GM23338 (cell line): ENCODE measurements at regions not wholly inside any gene's neighbourhood (a gene's known extent, or its start where the extent isn't known, plus 50 kb on each side); places are given as distances from the start of the nearest gene placed in this dataset.

Experiments
- ATAC-seq: fragments of 200-7000 bp; cut with Tn5 transposase; 3 replicates; pipeline ENCODE4 v1.9.1; 2020
- DNase-seq: peaks from one replicate; pipeline ENCODE4 v3.0.0-alpha.2; 2015; ENCODE audit warnings: low spot score
- H2AFZ ChIP-seq: fragments of 200-600 bp; sonication (generic); 2 replicates; pipeline ENCODE4 v1.8.0; 2016; ENCODE audit warnings: antibody characterized with exemption, mild to moderate bottlenecking, moderate library complexity
- H3F3A ChIP-seq: fragments of 200-600 bp; sonication (generic); replicated peaks from 2 replicates; pipeline ENCODE4 v1.8.0; 2017; ENCODE audit warnings: antibody characterized with exemption, mixed run types, low read depth
- H3K27ac ChIP-seq: fragments of 200-600 bp; sonication (generic); 2 replicates; pipeline ENCODE4 v1.6.1; 2016; ENCODE audit warnings: low read depth
- H3K27me3 ChIP-seq: fragments of 200-600 bp; sonication (generic); 2 replicates; pipeline ENCODE4 v1.8.0; 2016; ENCODE audit warnings: mild to moderate bottlenecking, mixed run types, moderate library complexity; ENCODE audit not compliant: insufficient read depth
- H3K36me3 ChIP-seq: fragments of 200-600 bp; sonication (generic); 2 replicates; pipeline ENCODE4 v1.8.0; 2016; ENCODE audit warnings: mild to moderate bottlenecking; ENCODE audit not compliant: insufficient read depth
- H3K4me1 ChIP-seq: fragments of 200-600 bp; sonication (generic); 2 replicates; pipeline ENCODE4 v1.8.0; 2016; ENCODE audit warnings: mild to moderate bottlenecking, moderate library complexity; ENCODE audit not compliant: insufficient read depth
- H3K4me2 ChIP-seq: fragments of 200-600 bp; sonication (generic); 2 replicates; pipeline ENCODE4 v1.7.1; 2017; ENCODE audit warnings: mixed run types
- H3K4me3 ChIP-seq: fragments of 200-600 bp; sonication (generic); 2 replicates; pipeline ENCODE4 v1.6.1; 2016; ENCODE audit warnings: mixed run types
- H3K79me2 ChIP-seq: fragments of 200-600 bp; sonication (generic); replicated peaks from 2 replicates; pipeline ENCODE4 v1.8.0; 2017; ENCODE audit warnings: mild to moderate bottlenecking; ENCODE audit not compliant: insufficient read depth
- H3K9me2 ChIP-seq: fragments of 200-600 bp; sonication (generic); 2 replicates; pipeline ENCODE4 v1.8.0; 2017; ENCODE audit not compliant: insufficient read depth
- H4K20me1 ChIP-seq: fragments of 200-600 bp; sonication (generic); replicated peaks from 2 replicates; pipeline ENCODE4 v1.8.0; 2017; ENCODE audit warnings: mild to moderate bottlenecking; ENCODE audit not compliant: insufficient read depth
- H3K27ac Mint-ChIP-seq: 2 replicates; pipeline ENCODE4 v1.8.0; 2020; ENCODE audit warnings: inconsistent platforms, mild to moderate bottlenecking, moderate library complexity, mixed read lengths
- H3K27me3 Mint-ChIP-seq: 3 replicates; pipeline ENCODE4 v1.8.0; 2022; ENCODE audit warnings: low read depth, mild to moderate bottlenecking, moderate library complexity, mixed read lengths, inconsistent platforms; ENCODE audit not compliant: insufficient read depth, poor library complexity
- H3K36me3 Mint-ChIP-seq: 3 replicates; pipeline ENCODE4 v1.8.0; 2021; ENCODE audit warnings: low read depth, mild to moderate bottlenecking, inconsistent platforms, moderate library complexity, mixed read lengths
- H3K4me1 Mint-ChIP-seq: 3 replicates; pipeline ENCODE4 v1.8.0; 2020; ENCODE audit warnings: mild to moderate bottlenecking, inconsistent platforms, mixed read lengths
- H3K4me3 Mint-ChIP-seq: 3 replicates; pipeline ENCODE4 v1.8.0; 2021; ENCODE audit warnings: moderate library complexity, mild to moderate bottlenecking, inconsistent platforms, mixed read lengths
- H3K9me3 Mint-ChIP-seq: 3 replicates; pipeline ENCODE4 v1.8.0; 2020; ENCODE audit warnings: moderate library complexity, mild to moderate bottlenecking, inconsistent platforms, mixed read lengths
- CREB1 ChIP-seq: fragments of 250-450 bp; sonication (Bioruptor Pico); IDR thresholded peaks from 2 replicates; pipeline ENCODE4 v1.5.0; 2020; ENCODE audit warnings: low read depth, mild to moderate bottlenecking, moderate library complexity
- CTCF ChIP-seq, 2 experiments: fragments of 200-600 bp in 1 of 2; sonication (generic) in 1 of 2; conservative IDR thresholded peaks; 2 replicates each; pipeline versions ENCODE4 v1.5.1 to v1.6.1; 2016 to 2017; ENCODE audit warnings: antibody characterized with exemption in 2 of 2, low read depth in 2 of 2, mild to moderate bottlenecking in 2 of 2, moderate library complexity in 1 of 2
- ETS1 ChIP-seq: IDR thresholded peaks from 2 replicates; pipeline ENCODE4 v1.6.1; 2016; ENCODE audit warnings: antibody characterized with exemption
- EZH2 ChIP-seq: fragments of 200-600 bp; sonication (generic); IDR thresholded peaks from one replicate; pipeline ENCODE4 v1.8.0; 2017; ENCODE audit warnings: antibody characterized with exemption, mild to moderate bottlenecking, low read depth; ENCODE audit not compliant: unreplicated experiment
- EZH2phosphoT487 ChIP-seq: fragments of 200-600 bp; sonication (generic); IDR thresholded peaks from one replicate; pipeline ENCODE4 v1.8.1; 2018; ENCODE audit warnings: antibody characterized with exemption; ENCODE audit not compliant: unreplicated experiment
- JUNB ChIP-seq: IDR thresholded peaks from one replicate; pipeline ENCODE4 v1.6.1; 2016; ENCODE audit warnings: antibody characterized with exemption; ENCODE audit not compliant: unreplicated experiment
- NANOG ChIP-seq: IDR thresholded peaks from 2 replicates; pipeline ENCODE4 v1.6.1; 2016; ENCODE audit warnings: antibody characterized with exemption, borderline replicate concordance
- REST ChIP-seq: IDR thresholded peaks from one replicate; pipeline ENCODE4 v1.6.1; 2018; ENCODE audit warnings: antibody characterized with exemption; ENCODE audit not compliant: unreplicated experiment
- ZNF114 ChIP-seq: fragments of 250-450 bp; sonication (Bioruptor Pico); IDR thresholded peaks from 2 replicates; pipeline ENCODE4 v1.5.0; 2020; ENCODE audit warnings: mild to moderate bottlenecking, moderate library complexity
- ZNF462 ChIP-seq: fragments of 250-450 bp; sonication (Bioruptor Pico); IDR thresholded peaks from 2 replicates; pipeline ENCODE4 v1.5.0; 2020; ENCODE audit warnings: mild to moderate bottlenecking, moderate library complexity

GRCh38 chr1:29555043-29555620, 318.8 kb downstream of the PTPRU start:
- Mint-ChIP-seq H3K4me3 (no peak overlapping the region), H3K4me1 (peaks cover 4% of the 10 kb centered on the region; the same call in 1 of the 3 replicates), H3K27ac (no peak overlapping the region), H3K9me3 (no peaks in the 10 kb centered on the region), H3K27me3 (peaks cover 6% of the 10 kb centered on the region), H3K36me3 (no peaks in the 10 kb centered on the region)
- Histone ChIP-seq H3F3A (no peaks in the 10 kb centered on the region), H3K4me2 (no peak overlapping the region), H3K4me3 (no peak overlapping the region), H3K27me3 (no peaks in the 10 kb centered on the region), H3K9me2 (0 out of 2 replicates have a peak, but pooled peaks cover 5% of the 10 kb centered on the region), H4K20me1 (no peaks in the 10 kb centered on the region), H3K4me1 (no peaks in the 10 kb centered on the region), H2AFZ (no peak overlapping the region), H3K79me2 (no peaks in the 10 kb centered on the region), H3K27ac (no peak overlapping the region), H3K36me3 (no peaks in the 10 kb centered on the region)
- ATAC-seq (no peak), DNase-seq (no peak)
- TF ChIP-seq JUNB: no peak
- TF ChIP-seq ETS1: no peak
- no peak for TF ChIP-seq NANOG
- TF ChIP-seq EZH2phosphoT487: no peak
- no peak for TF ChIP-seq CTCF (conservative IDR thresholded peaks at IDR 0.05; ENCODE audit: low read depth in 2 of 2)
- no peak for TF ChIP-seq EZH2
- TF ChIP-seq ZNF114 (CRISPR knock-in tag): no peak
- TF ChIP-seq CREB1 (CRISPR knock-in tag): no peak
- TF ChIP-seq REST: no peak
- no peak for TF ChIP-seq ZNF462
